ENCODE measurements at regions not wholly inside any gene's neighbourhood (a gene's known extent, or its start where the extent isn't known, plus 50 kb on each side); places are given as distances from the start of the nearest gene placed in this dataset.

GRCh38 chr20:41939659-41940058, 321.5 kb upstream of the CHD6 start:
- no peak for DNase-seq

- DNase-seq = no peak
Measured at GRCh38 chr20:41938353-41938752, 320.2 kb upstream of the CHD6 start.

GRCh38 chr20:41935259-41935791, 317.1 kb upstream of the CHD6 start:
- no peak for DNase-seq

GRCh38 chr20:41932431-41932830, 314.3 kb upstream of the CHD6 start:
- DNase-seq = no peak

- no peak for DNase-seq
Measured at GRCh38 chr20:41927655-41928054, 309.5 kb upstream of the CHD6 start.

GRCh38 chr20:41927189-41927588, 309.0 kb upstream of the CHD6 start:
- DNase-seq = no peak

GRCh38 chr20:41925476-41925875, 307.3 kb upstream of the CHD6 start:
- DNase-seq = no peak

GRCh38 chr20:41923624-41924023, 305.4 kb upstream of the CHD6 start:
- no peak for DNase-seq

- DNase-seq = no peak
Measured at GRCh38 chr20:41913146-41913545, 295.0 kb upstream of the CHD6 start.

- DNase-seq = no peak
Measured at GRCh38 chr20:41910558-41910957, 292.4 kb upstream of the CHD6 start.

GRCh38 chr20:41905199-41905598, 287.0 kb upstream of the CHD6 start:
- no peak for DNase-seq

- no peak for DNase-seq
Measured at GRCh38 chr20:41903586-41903985, 285.4 kb upstream of the CHD6 start.

GRCh38 chr20:41902346-41902745, 284.2 kb upstream of the CHD6 start:
- no peak for DNase-seq

GRCh38 chr20:41900201-41900691, 282.1 kb upstream of the CHD6 start:
- no peak for DNase-seq

- DNase-seq = no peak
Measured at GRCh38 chr20:41897708-41898107, 279.5 kb upstream of the CHD6 start.

GRCh38 chr20:41895241-41896032, 277.3 kb upstream of the CHD6 start:
- no peak for DNase-seq

GRCh38 chr20:41894255-41894963, 276.2 kb upstream of the CHD6 start:
- DNase-seq = no peak

GRCh38 chr20:41892031-41892430, 273.9 kb upstream of the CHD6 start:
- no peak for DNase-seq

- no peak for DNase-seq
Measured at GRCh38 chr20:41889844-41890224, 271.7 kb upstream of the CHD6 start.

GRCh38 chr20:41889126-41889843, 271.1 kb upstream of the CHD6 start:
- DNase-seq = no peak

GRCh38 chr20:41888434-41888833, 270.3 kb upstream of the CHD6 start:
- DNase-seq = no peak

GRCh38 chr20:41887500-41887899, 269.3 kb upstream of the CHD6 start:
- DNase-seq = no peak

- no peak for DNase-seq
Measured at GRCh38 chr20:41881466-41882046, 263.4 kb upstream of the CHD6 start.

Measured in activated naive CD4-positive, alpha-beta T cell (primary cell).